Mammary epithelial cell (primary cell): ENCODE measurements at regions not wholly inside any gene's neighbourhood (a gene's known extent, or its start where the extent isn't known, plus 50 kb on each side); places are given as distances from the start of the nearest gene placed in this dataset.

Experiments used
- CTCF ChIP-seq, 2 donors: IDR thresholded peaks in 1 of 2; conservative IDR thresholded peaks in 1 of 2; 2 replicates each; pipeline ENCODE4 v1.5.1; 2011 to 2012; ENCODE audit warnings: inconsistent platforms in 2 of 2, low read length in 2 of 2, mild to moderate bottlenecking in 2 of 2, control low read depth in 1 of 2, low read depth in 1 of 2; ENCODE audit not compliant: insufficient read depth in 1 of 2; ENCODE audit errors: extremely low read depth in 1 of 2
- EZH2 ChIP-seq: IDR thresholded peaks from 2 replicates; pipeline ENCODE4 v1.6.1; 2012; ENCODE audit warnings: low read length, inconsistent platforms, borderline replicate concordance

DNA sequence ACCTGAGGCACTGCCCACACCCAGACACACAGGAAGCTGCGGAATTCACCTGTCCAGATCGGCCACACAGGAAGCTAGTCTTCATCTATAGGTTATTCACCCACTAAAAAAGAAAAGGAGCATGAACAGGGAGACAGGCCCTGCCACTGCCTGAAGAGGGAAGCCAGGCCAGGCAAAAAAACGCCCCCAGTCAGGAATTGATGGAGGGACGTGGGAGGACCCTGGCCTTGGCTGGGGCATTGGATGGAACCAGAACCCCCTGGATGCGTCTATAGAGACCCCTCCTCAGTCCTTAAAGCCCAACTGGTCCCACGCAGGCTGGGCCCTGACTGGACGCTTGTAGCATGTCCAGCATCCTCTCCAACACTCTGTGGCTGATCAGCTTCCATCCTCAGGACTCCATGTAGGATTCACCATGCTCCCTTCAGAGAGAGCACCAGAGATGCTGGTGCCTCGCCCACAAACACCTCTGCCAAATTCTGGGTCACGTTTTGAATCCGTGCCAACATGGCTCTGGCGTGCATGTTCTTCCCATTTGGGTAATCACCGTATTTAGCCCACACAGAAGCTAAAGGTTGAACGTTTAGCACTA is 259.3 kb upstream of the TCERG1L start:
- no peak for TF ChIP-seq CTCF (conservative IDR thresholded peaks at IDR 0.05 in 1 of 2, IDR thresholded peaks at IDR 0.05 in 1 of 2; ENCODE audit: extremely low read depth in 1 of 2, insufficient read depth in 1 of 2, low read depth in 1 of 2, low read length in 2 of 2)
- TF ChIP-seq EZH2, result no peak
